Tibial artery (tissue), 4 donors: ENCODE measurements at regions not wholly inside any gene's neighbourhood (a gene's known extent, or its start where the extent isn't known, plus 50 kb on each side); places are given as distances from the start of the nearest gene placed in this dataset.
"Not testable (repeated sequence)": the region's sequence is repeated elsewhere in the genome, so short reads cannot be mapped to it uniquely, and the experiment has no call there.

Experiments
- DNase-seq, 2 donors: peaks; one replicate each; pipeline ENCODE4 v3.0.0-alpha.2; 2019
- H3K27ac ChIP-seq, 2 donors: fragments of 200-600 bp; sonication (generic) in 1 of 2; 1 replicate in 1 of 2; 2 replicates in 1 of 2; pipeline ENCODE4 v1.5.1; 2018 to 2019; ENCODE audit warnings: mild to moderate bottlenecking in 1 of 2
- H3K27me3 ChIP-seq, 2 donors: fragments of 200-600 bp; sonication (generic) in 1 of 2; one replicate each; pipeline versions ENCODE4 v1.5.1 to v1.6.0; 2016 to 2019
- H3K36me3 ChIP-seq, 3 donors: fragments of 200-600 bp; sonication (generic) in 2 of 3; one replicate each; pipeline ENCODE4 v1.5.1; 2016 to 2019; ENCODE audit warnings: mild to moderate bottlenecking in 2 of 3
- H3K4me1 ChIP-seq, 4 donors: fragments of 200-600 bp; sonication (generic) in 2 of 4; 1 replicate in 3 of 4; 2 replicates in 1 of 4; pipeline ENCODE4 v1.5.1; 2016 to 2019
- H3K4me3 ChIP-seq, 2 donors: fragments of 200-600 bp; sonication (generic) in 1 of 2; 1 replicate in 1 of 2; 2 replicates in 1 of 2; pipeline ENCODE4 v1.5.1; 2018 to 2019; ENCODE audit warnings: mild to moderate bottlenecking in 2 of 2
- H3K9me3 ChIP-seq, 3 donors: fragments of 200-600 bp; sonication (generic) in 1 of 3; one replicate each; pipeline ENCODE4 v1.5.1; 2016 to 2019
- CTCF ChIP-seq, 2 experiments: fragments of 200-600 bp in 1 of 2; fragments of 450-650 bp in 1 of 2; IDR thresholded peaks; one replicate each; pipeline ENCODE4 v1.5.1; 2017 to 2019; ENCODE audit warnings: antibody characterized with exemption in 2 of 2, mild to moderate bottlenecking in 1 of 2, moderate library complexity in 1 of 2
- intact Hi-C: fragments of 100-400 bp; cut with DNase I; formaldehyde crosslinking; loops from one replicate; pipeline ENCODE4 v1.15.0; 2023; ENCODE audit warnings: low total_unique reads

- TF ChIP-seq CTCF (IDR thresholded peaks at IDR 0.05): no peak
- no peaks in the 10 kb centered on the region for H3K9me3 ChIP-seq
- H3K27ac ChIP-seq: no peak overlapping the region
- no peaks in the 10 kb centered on the region for H3K27me3 ChIP-seq
- H3K4me1 ChIP-seq: no peaks in the 10 kb centered on the region
- no peak for DNase-seq
- H3K4me3 ChIP-seq: no peak overlapping the region
- intact Hi-C loops: no loop called here
- H3K36me3 ChIP-seq: no peaks in the 10 kb centered on the region
Observed at GRCh38 chr4:32684160-32684559, 1964.0 kb downstream of the PCDH7 start.

GRCh38 chr4:32686123-32686522 is 1966.0 kb downstream of the PCDH7 start:
- H3K4me3 ChIP-seq: no peak overlapping the region
- no peaks in the 10 kb centered on the region for H3K4me1 ChIP-seq
- intact Hi-C loops: no loop called here
- TF ChIP-seq CTCF (IDR thresholded peaks at IDR 0.05): no peak
- no peaks in the 10 kb centered on the region for H3K27me3 ChIP-seq
- no peaks in the 10 kb centered on the region for H3K9me3 ChIP-seq
- H3K27ac ChIP-seq: no peak overlapping the region
- DNase-seq: no peak
- H3K36me3 ChIP-seq: no peaks in the 10 kb centered on the region

GRCh38 chr4:32689518-32689917 is 1969.3 kb downstream of the PCDH7 start:
- Histone ChIP-seq H3K36me3 (no peaks in the 10 kb centered on the region), H3K4me1 (no peaks in the 10 kb centered on the region), H3K27ac (no peak overlapping the region), H3K27me3 (no peaks in the 10 kb centered on the region), H3K9me3 (no peaks in the 10 kb centered on the region), H3K4me3 (no peak overlapping the region)
- intact Hi-C loops: no loop called here
- DNase-seq: no peak
- TF ChIP-seq CTCF (IDR thresholded peaks at IDR 0.05): no peak

- no peak overlapping the region for H3K4me3 ChIP-seq
- H3K9me3 ChIP-seq: no peaks in the 10 kb centered on the region
- H3K4me1 ChIP-seq: no peaks in the 10 kb centered on the region
- no peaks in the 10 kb centered on the region for H3K36me3 ChIP-seq
- intact Hi-C loops: no loop called here
- no peak for TF ChIP-seq CTCF (IDR thresholded peaks at IDR 0.05)
- no peaks in the 10 kb centered on the region for H3K27me3 ChIP-seq
- no peak overlapping the region for H3K27ac ChIP-seq
- DNase-seq: no peak
Observed at GRCh38 chr4:32697281-32697814, 1977.2 kb downstream of the PCDH7 start.

GRCh38 chr4:32700838-32701237 is 1980.7 kb downstream of the PCDH7 start:
- Histone ChIP-seq H3K9me3 (no peaks in the 10 kb centered on the region), H3K36me3 (no peaks in the 10 kb centered on the region), H3K27ac (no peak overlapping the region), H3K4me3 (no peak overlapping the region), H3K27me3 (no peaks in the 10 kb centered on the region), H3K4me1 (no peaks in the 10 kb centered on the region)
- intact Hi-C loops: no loop called here
- no peak for DNase-seq
- TF ChIP-seq CTCF (IDR thresholded peaks at IDR 0.05): no peak

GRCh38 chr4:32706893-32707292 is 1986.7 kb downstream of the PCDH7 start:
- Histone ChIP-seq H3K27me3 (no peaks in the 10 kb centered on the region), H3K9me3 (no peaks in the 10 kb centered on the region), H3K4me3 (no peak overlapping the region), H3K27ac (no peak overlapping the region), H3K36me3 (no peaks in the 10 kb centered on the region), H3K4me1 (no peaks in the 10 kb centered on the region)
- no peak for TF ChIP-seq CTCF (IDR thresholded peaks at IDR 0.05)
- no peak for DNase-seq
- intact Hi-C loops: no loop called here

- H3K36me3 ChIP-seq, intact Hi-C loops, H3K4me1 ChIP-seq, H3K27me3 ChIP-seq, DNase-seq, H3K27ac ChIP-seq, H3K4me3 ChIP-seq, H3K9me3 ChIP-seq: not testable (repeated sequence)
Observed at GRCh38 chr4:32716090-32716620, 1996.0 kb downstream of the PCDH7 start.
